ELF-1 (cell line): ENCODE measurements at regions not wholly inside any gene's neighbourhood (a gene's known extent, or its start where the extent isn't known, plus 50 kb on each side); places are given as distances from the start of the nearest gene placed in this dataset.
"Not testable (repeated sequence)": the region's sequence is repeated elsewhere in the genome, so short reads cannot be mapped to it uniquely, and the experiment has no call there.

Experiments
- DNase-seq: peaks from one replicate; pipeline ENCODE4 v3.0.0-alpha.2; 2016; ENCODE audit warnings: low read depth, low spot score

DNA sequence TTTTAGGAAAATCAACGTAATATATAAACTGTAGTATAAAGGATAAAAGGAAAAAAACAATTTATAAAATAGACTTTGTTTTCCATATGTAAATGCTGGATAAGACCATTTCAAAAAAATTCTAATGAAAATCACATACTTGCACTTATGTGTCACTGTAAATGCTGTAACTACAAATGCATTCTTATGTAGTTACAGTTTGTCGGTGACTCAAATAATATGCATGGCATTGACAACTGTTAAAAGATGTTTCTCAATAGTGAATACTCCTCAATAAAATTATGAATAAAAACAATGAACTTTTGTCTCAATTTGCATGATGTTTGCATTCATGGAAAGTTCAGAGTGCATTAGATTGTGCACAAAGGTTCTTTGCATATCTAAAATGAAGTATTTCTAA, 614.0 kb upstream of the CHRM3 start:
- no peak for DNase-seq

DNA sequence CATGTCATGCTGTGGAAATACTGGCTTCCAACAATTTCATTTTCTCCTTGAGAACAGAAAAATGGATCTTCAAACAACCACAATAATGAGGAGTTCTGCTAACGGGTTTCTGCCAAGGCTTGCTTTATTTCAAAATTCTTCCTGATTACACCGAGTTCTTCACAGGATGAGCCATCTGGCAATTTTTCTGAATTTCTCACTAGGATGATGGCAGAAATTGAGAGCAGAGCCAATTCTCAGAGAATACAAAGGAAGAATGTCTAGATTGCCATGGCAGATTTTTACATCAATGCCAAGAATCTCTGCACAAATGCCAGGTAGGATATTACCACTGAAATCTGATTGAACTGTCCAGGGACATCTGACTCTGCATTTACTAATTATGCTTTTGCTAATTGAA, 619.0 kb upstream of the CHRM3 start:
- no peak for DNase-seq

- DNase-seq, result no peak
Observed at GRCh38 chr1:238764779-238765178, 621.6 kb upstream of the CHRM3 start.

DNA sequence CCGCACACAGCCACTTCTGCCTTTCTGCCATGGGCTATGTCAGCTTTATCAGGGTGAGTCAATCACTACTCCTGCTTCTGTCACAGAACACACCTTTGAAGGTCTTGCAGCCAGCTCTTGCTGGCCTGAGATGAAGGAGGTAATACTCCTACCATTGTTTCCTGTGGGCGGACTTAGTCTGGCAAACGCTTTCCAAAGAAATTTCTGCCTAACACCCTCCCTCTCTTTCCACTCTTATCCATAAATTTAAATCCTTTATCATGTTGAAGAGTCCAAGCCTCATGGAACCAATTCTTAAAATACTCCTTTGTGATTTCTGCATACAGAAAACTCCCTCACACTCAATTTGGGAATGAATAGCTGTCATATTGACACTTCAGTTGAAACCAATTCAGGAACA, 633.1 kb upstream of the CHRM3 start:
- no peak for DNase-seq

GRCh38 chr1:238752327-238752726, 634.0 kb upstream of the CHRM3 start:
- DNase-seq, result no peak

DNA sequence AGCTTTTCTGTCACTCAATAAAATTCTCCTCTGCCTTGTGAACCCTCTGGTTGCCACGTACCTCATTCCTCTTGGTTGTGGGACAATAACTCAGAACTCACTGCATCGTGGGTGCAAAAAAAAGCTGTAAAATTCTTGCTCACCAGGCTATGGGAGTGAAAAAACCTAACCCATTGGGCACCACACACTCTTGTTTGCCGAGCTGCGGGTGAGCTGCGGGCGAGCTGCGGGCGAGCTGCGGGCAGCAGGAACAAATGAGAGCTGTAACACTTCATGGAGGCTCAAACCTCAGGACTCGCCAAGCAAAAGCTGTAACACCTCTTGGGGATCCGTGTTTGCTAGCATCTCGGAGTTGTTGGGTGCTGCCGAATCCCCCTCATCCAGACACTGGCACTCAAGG, 641.3 kb upstream of the CHRM3 start:
- DNase-seq, result no peak

DNA sequence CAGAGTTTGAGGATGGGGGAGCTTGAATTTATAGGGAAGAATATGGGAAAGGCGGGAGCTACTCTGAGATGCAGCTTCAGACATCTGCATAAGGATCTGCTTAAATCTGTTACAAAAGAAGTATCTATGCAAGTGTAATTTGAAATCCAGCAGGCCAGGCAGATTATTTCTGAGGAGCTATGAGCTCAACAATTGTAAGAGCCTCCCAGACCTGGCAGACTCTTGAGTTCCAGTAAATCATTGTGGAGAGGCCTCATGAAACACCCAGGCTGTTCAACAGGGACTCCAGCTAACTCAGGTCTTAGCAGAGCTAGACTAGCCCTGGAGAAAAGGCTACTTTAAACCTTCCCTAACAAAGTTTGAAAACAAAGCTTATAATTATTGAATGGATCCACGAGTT, 647.5 kb upstream of the CHRM3 start:
- DNase-seq, result no peak

GRCh38 chr1:238727670-238728069, 658.7 kb upstream of the CHRM3 start:
- no peak for DNase-seq

DNA sequence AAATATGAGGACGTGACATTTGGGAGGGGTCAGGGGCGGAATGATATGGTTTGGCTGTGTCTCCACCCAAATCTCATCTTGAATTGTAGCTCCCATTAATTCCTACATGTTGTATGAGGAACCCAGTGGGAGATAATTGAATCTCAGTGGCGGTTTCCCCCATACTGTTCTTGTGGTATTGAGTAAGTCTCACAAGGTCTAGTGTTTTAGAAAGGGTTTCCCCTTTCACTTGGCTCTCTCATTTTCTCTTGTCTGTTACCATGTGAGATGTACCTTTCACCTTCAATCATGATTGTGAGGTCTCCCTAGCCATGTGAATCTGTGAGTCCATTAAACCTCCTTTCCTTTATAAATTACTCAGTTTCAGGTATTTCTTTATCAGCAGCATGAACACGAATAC, 663.6 kb upstream of the CHRM3 start:
- DNase-seq, result no peak

- DNase-seq, result no peak
Observed at GRCh38 chr1:238710697-238711096, 675.7 kb upstream of the CHRM3 start.

GRCh38 chr1:238701024-238701423, 685.3 kb upstream of the CHRM3 start:
- DNase-seq, result no peak

GRCh38 chr1:238690415-238690814, 696.0 kb upstream of the CHRM3 start:
- no peak for DNase-seq

DNA sequence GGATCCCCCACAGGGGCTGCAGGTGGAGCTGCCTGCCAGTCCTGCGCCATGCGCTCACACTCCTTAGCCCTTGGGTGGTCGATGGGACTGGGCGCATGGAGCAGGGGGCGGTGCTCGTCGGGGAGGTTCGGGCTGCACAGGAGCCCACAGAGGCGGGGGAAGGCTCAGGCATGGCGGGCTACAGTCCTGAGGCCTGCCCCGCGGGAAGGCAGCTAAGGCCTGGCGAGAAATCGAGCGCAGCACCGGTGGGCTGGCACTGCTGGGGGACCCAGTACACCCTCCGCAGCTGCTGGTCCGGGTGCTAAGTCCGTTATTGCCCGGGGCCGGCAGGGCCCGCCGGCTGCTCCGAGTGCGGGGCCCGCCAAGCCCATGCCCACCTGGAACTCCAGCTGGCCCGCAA, 701.8 kb upstream of the CHRM3 start:
- DNase-seq, result not testable (repeated sequence)

DNA sequence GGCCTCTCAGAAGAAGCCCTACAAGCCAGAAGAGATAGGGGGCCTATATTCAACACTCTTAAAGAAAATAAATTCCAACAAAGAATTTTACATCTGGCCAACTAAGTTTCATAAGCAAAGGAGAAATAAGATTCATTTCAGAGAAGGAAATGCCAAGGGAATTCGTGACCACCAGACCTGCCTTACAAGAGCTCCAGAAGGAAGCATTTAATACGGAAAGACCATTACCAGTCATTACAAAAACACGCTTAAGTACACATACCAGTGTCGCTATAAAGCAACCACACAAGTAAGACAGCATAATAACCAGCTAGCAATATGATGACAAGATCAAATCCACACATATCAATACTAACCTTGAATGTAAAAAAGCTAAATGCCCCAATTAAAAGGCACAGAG, 704.9 kb upstream of the CHRM3 start:
- DNase-seq, result no peak

DNA sequence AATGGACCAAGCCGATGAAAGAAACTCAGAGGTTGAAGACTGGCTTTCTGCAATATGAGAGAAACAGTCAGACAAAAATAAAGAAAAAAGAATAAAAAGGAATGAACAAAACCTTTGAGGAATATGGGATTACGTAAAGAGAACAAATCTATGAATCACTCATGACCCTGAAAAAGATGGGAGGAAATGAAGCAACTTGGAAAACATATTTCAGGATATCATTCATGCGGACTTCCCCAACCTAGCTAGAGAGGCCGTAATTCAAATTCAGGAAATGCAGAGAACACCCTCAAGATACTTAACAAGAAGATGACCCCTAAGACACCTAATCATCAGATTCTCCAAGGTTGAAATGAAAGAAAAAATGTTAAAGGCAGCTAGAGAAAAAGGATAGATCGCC, 705.3 kb upstream of the CHRM3 start:
- no peak for DNase-seq

GRCh38 chr1:238677567-238677966, 708.8 kb upstream of the CHRM3 start:
- no peak for DNase-seq

- no peak for DNase-seq
Observed at GRCh38 chr1:238675221-238675620, 711.1 kb upstream of the CHRM3 start.

DNA sequence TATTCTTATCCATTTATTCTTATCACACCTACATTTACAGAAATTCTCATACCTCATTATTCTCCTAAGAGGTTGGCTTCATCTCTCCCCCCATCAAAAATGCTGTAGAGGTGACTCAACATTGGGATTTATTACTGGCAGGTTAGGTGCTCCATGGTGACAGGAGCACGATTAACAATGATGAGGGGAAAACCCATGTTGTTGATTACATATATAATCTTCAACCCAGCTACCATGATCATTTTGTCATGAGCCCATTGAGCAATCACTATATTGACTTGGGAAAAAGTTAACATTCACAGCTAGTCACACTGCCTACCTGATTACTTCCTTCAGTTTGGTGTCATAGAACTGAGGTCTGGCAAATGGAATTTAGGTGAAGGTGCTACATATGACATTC, 712.1 kb upstream of the CHRM3 start:
- DNase-seq, result no peak

DNA sequence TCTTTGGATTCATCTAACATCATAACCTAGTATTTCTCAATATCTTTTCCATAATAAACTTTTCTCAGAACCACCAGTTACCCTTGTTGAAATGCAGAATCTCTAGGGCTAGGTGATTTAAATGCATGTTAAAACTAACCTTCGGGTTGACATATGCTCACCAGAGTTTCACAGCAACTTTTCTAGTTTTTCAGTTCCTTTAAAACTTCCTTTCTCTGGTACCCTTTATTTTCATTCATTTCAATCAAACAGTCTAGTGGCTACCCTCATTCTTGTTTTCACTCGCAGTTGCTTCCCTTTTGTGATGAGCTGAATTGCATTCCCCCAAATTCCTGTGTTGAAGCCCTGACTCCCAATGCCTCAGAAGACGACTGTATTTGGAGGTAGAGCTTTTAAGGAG, 712.8 kb upstream of the CHRM3 start:
- no peak for DNase-seq

GRCh38 chr1:238672806-238673205, 713.6 kb upstream of the CHRM3 start:
- DNase-seq, result no peak

DNA sequence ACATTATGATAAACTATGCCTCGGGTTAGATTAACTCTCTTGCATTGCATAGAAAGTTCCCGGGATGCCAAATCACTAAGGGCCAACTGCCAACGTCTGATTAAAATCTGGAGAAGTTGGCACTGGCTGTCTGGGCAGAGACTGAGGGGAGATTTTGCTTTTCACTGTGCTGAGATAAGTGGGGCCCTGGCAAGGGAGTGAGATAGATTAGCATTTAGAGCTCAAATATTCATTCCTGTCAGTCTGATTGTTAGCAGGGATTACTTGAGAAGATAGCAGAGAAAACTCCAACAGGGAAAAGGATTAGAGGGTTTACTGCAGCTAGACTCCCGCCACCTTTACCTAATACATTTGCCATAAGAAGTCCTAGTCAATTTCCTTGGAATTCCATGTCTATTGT, 714.1 kb upstream of the CHRM3 start:
- no peak for DNase-seq

GRCh38 chr1:238664139-238664538, 722.2 kb upstream of the CHRM3 start:
- DNase-seq, result no peak

- DNase-seq, result no peak
Observed at GRCh38 chr1:238660849-238661248, 725.5 kb upstream of the CHRM3 start.

- no peak for DNase-seq
Observed at GRCh38 chr1:238658763-238659162, 727.6 kb upstream of the CHRM3 start.
